ENCODE measurements at regions not wholly inside any gene's neighbourhood (a gene's known extent, or its start where the extent isn't known, plus 50 kb on each side); places are given as distances from the start of the nearest gene placed in this dataset.

DNA sequence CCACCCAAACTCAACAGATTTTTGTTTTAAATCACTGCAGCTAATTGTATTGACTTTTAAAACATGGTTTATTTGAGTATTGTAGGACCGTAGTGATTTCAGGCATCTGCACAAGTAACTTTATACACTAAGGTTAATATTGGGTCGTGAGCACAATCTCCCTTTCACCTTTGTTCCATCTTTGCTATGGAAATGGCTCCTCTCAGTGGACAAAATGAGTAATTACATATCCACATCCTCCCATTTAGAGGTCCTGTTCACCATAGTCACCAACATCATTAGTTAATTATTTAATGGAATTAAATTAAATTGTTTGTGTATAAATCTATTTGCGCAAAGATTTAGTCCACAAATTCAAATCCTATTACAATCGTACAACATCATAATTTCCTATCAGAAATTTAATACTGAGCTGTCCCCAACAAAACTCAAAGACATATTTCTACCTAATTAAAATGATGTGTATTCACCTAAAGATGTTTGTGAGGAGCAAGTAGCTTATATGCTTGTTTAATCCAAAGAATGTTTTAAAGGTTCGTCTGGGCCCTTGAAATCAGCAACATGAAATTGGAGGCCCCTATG is 173.0 kb upstream of the DAPK1 start:
- DNase-seq (ENCODE audit: low read depth in 2 of 2), result no peak

DNA sequence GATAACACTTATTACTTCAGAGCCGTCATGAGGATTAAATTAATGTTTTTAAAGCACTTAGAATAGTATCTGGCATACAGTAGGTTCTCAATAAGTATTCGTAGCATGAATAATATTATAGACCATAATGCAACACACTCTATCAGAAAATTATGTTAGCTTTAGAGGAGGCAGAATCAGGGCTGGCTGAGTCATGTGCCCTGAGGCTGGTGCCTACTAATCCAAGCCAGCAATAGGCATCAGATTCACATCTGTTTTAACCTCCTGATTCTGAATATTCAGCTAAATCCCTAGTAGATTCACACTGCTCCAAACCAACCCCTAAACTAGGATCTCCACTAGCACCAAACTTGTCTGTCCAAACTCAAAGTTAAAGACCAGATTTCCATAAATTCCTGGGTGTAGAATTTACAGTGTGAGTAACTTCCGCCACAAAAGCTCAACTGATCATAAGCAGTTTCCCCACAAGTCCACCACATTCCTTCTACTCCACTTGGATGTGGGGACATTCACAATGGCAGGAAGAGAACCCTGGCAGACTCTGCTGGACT is 170.0 kb upstream of the DAPK1 start:
- no peak for DNase-seq (ENCODE audit: low read depth in 2 of 2)

DNA sequence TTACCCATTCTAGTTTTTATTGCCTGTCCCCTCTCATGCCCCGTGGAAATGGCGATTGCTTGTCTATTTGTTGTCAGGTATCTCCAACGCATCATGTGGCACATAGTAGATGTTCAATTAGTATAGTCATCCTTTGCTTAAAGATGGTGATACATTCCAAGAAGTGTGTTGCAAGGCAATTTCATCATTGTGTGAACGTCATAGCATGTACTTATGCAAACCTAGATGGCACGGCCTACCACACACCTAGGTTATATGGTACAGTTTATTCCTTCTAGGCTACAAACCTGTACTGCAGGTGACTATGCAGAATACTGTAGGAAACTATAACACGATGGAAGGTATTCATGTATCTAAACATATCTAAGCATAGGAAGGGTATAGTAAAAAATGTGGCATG is 163.9 kb upstream of the DAPK1 start:
- DNase-seq (ENCODE audit: low read depth in 2 of 2), result no peak

DNA sequence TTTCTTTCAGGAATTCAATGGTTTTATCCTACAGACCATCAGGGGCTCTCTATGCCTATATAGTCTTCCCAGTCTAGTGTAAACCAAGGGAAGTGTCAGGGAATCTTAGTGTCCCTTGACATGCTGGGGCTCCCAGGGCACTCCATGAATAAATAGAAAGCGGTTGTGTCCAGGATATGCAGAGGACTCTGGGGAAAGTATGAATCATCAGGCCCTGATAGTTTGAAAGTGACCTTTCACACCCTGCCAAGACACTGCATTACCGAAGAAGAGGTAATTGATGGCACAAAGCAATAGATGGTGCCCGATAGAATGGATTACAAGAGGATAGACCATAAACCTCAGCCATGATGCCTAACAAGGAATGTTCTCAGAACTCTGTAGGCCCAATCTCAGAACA is 163.3 kb upstream of the DAPK1 start:
- DNase-seq (ENCODE audit: low read depth in 2 of 2), result no peak

DNA sequence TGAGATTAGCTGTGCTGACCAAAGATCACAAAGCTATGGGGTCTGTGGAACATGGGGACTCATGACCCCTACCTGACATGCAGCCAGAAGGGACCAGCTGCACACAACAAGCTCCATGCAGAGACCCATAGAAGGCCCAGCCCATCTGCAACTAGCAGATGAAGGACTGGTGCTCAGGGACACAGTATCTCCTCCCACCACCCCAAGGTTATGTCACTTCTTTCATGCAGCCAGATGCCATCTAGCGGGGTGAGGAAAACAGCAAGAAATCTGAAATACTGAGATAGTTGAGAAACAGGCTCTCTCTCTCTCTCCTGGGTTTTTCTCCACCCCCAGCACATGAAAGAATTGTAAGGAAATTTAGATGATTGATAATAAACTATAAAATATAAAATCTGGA is 161.3 kb upstream of the DAPK1 start:
- no peak for DNase-seq (ENCODE audit: low read depth in 2 of 2)

DNA sequence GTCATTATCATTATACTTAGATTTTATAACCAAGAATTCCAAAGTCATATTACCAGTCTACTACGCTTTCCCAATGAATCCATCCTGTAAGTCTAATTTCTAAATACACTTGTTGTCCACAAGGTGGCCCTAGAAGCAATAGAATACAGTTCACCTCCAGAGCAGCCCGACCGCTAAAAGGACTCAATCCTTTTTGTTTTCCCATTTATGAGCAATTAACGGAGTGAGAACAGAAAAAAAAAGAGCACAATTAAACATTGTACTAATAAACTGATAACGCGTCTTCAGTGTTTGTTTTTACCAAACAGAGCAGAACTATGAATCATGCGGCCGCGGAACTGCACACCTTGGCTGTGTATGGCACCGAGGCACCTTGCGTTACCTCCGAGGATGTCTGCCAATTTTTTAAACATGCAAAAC is 160.7 kb upstream of the DAPK1 start:
- DNase-seq (ENCODE audit: low read depth in 2 of 2), result no peak

DNA sequence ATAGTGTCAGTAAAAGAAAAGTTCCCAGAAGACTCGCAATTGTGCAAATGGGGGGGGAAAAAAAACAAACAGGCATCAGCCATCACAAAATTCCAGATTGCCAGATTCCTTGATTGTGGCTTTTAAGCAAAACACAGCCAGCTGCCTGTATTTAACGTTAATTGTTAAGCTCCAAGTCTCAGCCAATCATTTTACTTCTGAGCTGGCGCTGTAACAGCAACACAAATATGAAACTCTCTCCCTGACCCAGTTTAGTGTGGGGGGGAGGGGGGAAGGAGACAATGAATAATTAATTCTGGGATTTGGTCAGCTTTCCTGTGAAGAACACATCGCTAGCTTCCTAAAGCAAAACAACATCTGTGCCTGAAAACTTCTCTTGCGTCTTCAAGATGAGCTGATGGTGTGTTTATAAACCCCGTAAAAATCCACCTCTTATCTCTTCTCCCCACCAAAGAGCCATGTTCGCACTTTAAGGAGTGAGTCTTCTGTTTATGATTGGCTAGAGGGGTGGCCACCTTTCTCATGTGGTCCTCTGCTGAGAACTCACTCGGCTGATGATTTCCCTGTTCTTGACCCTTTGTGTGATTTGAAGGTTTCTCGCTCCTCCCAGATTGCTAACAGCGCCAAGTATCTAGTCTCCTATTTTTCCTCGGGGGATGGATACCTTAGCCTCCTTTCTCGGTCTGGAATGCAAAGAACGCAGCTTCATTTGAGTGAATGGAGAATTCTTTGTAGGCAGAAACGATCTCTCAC is 160.2 kb upstream of the DAPK1 start:
- DNase-seq (ENCODE audit: low read depth in 2 of 2), result no peak

DNA sequence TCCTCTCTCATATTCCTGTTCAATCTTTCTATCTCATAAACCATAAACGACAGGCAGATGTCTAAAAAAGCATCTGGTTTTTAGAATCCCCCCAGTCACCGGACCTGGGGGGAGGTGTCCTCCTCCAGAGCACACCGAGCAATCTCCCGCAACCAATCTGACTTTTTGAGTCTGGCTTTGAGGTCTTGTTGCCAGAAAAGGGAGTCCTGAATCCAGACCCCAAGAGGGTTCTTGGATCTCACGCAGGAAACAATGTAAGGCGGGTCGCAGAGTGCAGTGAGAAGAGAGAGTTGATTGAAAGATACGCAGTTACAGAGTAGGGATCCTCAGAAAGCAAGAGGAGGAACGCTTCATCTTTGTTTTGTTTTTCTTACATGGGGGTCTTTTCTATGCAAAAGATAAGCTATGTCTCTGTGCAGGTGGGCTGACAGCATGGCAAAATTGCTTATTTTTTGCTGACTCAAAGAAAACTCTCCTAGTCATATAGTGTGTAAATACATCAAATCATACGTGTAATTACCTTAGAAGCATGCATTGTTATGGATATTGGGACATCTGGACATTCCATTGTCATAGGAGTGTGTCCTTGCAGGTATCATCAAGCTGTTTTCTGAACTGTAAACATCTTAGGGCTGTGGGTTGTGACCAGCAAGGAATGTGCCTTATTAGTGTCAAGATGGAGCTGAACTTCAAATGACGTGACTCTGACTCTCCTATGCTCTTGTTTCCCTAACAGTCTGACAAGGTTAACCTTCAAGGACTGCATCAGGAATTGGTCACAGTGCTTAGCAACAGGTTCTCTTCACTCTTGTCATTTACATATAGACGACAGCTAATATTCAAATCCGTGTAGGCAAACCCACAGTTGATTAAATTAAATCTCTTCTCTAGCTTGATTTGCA is 159.3 kb upstream of the DAPK1 start:
- no peak for DNase-seq (ENCODE audit: low read depth in 2 of 2)

DNA sequence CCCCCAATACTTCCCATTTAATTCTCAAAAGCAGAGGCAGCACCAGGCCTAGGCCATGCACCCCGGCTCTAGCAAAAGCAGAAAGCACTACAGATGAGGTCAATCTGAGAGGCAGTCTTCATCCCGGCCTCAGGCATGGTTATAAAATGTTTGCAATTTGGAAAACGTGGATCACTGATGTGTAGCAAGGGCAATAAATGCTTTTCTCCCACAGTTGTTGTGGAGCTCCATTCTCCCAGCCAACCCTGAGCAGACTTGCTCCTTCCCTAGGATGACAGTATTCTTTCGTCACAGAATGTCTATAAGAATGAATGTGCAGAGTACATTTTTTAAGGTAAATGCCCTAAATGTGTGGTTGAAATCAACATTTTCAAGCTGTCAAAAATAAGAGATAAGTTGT is 157.3 kb upstream of the DAPK1 start:
- DNase-seq (ENCODE audit: low read depth in 2 of 2), result no peak

DNA sequence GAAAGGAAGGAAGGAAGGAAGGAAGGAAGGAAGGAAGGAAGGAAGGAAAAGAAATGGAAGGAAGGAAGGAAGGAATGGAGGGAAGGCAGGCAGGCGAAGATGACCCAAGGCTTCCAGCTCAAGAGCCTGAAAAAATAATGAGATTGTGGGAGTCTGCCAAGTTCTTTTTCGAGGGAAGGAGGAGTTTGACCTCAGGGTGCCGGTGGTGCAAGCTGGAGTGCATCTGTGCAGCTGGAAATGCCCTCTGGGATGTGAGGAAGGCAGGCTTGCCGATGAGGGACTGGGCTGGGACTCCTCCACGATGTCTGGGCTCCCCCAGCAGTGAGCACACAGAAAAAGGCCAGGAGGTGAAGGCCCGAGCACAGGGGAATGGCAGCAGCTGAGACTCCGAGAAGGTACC is 154.9 kb upstream of the DAPK1 start:
- no peak for DNase-seq (ENCODE audit: low read depth in 2 of 2)

DNA sequence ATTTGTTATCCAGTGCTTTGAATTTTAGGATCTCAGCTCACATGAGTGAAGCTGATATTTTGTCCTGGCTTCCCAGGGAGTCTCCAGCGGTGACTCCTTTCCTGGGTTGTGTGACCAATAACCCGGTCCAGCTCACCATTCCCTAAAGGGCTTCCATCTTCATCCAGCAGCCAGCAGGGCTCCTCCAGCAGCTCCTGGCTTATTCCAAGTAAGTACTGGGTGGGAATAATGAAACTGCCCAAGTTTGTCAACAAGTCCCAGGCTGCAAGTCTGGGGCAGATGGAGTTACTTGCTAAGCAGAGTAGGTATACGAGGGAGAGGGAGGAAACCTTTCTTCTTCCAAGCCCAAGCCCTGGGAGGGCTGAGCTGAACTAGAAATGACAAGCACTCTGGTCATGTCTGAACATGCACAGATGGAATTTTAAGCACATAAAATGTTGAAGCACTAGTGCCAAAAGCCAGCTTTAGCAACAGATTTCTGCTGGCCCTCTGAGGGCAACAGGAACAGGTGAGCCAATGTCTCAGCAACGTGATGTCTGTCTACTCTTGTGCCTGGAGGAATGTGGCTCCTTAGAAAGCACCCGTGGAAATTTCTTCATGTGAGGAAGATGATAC is 153.7 kb upstream of the DAPK1 start:
- no peak for DNase-seq (ENCODE audit: low read depth in 2 of 2)

DNA sequence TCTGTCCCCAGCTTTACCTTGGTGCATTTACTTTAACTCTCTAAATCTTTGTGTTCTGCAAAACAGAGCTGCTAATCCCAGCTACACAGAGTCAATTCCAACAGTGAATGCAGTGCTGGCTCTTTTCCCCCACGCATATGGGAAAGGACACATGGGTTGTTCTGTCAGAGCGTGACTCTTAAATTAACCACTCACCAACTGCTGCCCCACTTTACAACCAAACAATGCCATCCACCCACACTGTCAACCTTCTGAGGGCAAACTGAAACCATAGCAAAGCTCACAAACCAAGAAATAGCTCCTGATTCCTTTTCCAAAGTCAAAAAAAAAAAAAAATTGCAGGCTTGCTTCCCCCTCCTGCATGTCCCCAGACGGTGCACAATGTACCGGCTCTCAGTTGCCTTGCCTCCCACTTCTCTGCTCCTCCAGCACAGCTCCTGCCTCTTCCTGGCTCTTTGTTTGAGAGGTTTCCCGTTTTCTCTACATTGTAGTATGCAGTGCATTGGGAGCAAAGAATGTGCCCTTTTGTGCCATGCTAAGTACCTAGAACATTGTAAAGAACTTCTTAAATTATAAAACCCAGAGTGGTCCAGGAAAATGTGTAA is 151.5 kb upstream of the DAPK1 start:
- no peak for DNase-seq (ENCODE audit: low read depth in 2 of 2)

DNA sequence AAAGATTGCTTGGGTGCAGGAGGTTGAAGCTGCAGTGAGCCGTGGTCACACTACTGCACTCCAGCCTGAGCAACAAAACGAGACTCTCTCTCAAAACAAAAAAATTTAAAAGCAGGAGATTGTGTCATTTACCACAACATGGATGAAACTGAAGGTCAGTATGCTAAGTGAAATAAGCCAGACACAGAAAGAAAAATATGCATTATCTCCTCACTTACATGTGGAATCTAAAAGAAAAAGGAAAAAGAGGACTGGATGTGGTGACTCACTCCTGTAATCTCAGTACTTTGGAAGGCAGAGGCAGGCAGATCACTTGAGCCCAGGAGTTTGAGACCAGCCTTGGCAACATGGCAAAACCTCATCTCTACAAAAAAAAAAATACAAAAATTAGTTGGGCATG is 146.8 kb upstream of the DAPK1 start:
- DNase-seq (ENCODE audit: low read depth in 2 of 2), result no peak

DNA sequence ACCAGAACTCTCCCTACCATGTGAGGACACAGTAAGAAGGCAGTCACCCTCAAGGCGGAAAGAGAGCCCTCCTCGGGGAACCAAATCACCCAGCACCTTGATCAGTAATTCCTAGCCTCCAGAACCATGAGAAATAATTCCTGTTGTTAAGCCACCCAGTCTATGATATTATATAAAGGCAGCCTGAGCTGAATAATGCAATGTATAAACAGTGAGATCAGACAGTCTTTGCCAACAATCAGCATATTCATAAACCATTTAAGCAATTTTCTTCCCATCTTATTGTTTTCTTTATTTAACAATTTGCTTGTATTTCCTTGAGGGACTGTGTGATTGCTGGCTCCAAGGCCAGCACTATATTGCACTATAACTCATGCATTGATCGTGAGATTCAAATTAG is 144.4 kb upstream of the DAPK1 start:
- DNase-seq (ENCODE audit: low read depth in 2 of 2), result no peak

DNA sequence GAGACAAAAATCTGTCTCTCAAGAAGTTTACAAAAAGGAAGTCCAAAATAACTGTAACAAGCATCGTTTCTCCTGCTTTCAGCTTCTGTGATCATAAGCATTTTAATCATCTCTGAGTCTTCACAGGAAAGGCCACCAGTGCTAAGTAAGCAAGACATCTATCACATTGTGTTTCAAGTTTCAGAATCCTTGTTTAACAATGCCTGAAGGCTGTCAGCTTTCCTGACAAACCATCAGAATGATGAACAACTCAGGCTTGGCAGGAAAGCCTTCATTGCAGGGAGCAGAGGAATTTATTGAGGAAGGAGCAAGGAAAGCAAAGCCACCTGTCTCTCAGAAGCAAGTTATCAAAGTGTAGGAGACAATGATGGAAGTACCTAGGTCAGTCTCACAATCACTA is 143.5 kb upstream of the DAPK1 start:
- DNase-seq (ENCODE audit: low read depth in 2 of 2), result no peak

DNA sequence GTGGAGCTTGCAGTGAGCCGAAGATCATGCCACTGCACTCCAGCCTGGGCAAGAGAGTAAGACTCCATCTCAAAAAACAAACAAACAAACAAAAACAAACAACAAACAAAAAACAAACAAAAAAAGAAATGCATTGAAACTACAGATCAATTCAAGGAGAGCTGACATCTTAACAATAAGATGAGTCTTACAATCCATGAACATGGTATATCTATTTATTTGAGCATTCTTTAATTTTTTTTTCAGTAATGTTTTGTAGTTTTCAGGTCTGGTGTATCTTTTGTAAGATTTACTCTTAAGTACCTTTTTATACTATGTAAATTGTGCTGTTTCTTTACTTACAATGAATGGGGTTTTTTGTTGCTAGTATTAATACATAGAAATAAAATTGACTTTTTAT is 140.1 kb upstream of the DAPK1 start:
- DNase-seq (ENCODE audit: low read depth in 2 of 2), result no peak

DNA sequence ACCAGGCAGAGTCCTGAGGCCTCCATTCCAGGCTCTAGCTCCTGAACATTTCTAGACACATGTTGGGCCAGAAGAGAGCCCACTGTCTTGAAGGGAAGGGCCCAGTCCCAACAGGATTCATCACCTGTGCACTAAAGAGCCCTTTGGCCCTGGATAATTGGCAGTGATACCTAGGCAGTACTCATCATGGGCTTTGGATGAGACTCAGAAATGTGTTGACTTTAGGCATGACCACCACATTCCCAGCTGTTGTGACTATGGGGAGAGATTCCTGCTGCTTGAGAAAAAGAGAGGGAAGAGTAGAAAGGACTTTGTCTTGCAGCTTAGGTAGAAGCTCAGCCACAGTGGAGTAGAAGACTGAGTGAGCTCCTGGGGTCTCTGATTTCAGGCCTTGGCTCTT is 138.4 kb upstream of the DAPK1 start:
- no peak for DNase-seq (ENCODE audit: low read depth in 2 of 2)

DNA sequence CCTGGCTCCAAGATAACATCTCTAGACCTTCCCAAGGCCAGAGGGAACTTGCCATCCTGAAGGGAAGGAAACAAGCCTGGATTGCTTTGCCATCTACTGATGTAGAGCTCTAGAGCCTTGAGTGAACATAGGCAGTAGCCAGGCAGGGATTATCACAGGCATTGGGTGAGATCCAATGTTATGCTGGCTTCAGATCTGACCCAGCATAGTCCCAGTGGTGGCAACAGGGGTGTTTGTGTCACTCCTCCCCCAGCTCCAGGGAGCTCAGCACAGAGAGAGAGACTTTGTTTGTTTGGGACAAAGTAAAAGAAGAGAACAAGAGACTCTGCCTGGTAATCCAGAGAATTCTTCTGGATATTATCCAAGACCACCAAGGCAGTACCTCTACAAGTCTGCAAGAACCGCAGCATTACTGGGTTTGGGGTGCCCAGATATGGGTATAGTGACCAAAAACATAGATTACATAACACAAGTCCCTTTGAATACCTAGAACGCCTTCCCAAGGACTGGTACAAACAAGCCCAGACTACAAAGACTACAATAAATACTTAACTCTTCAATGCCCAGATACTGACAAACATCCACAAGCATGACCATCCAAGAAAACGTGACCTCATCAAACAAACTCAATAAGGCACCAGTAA is 137.6 kb upstream of the DAPK1 start:
- DNase-seq (ENCODE audit: low read depth in 2 of 2), result no peak

DNA sequence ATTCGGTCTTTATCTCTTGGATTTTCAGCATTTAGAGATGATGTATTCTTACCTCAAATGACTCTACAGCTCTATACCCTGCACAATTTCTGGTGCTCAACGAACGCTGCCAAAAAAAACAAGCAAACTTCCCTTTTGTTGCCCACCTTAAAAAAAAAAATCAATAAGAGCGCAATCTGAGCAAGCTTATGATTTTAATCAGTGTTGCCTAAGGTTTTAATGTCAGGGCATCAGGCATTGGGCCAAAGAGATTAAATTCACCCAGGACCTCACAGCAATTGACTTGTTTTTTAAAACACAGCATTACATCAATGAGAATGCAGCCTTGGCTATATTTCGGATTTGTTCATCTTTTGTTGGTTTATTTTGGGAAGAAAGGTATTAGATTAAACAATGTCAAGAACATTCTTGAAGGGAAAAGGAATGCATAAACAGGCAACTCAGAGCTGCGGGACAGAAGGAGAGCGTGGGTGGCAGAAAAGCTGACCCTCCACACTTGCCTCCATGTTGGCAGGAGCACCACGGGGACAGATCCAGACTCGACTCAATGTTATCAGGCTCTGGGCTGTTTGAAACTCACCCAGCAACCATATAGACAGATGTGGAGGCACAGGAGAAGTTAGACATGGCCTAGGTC is 127.5 kb upstream of the DAPK1 start:
- DNase-seq (ENCODE audit: low read depth in 2 of 2), result no peak

DNA sequence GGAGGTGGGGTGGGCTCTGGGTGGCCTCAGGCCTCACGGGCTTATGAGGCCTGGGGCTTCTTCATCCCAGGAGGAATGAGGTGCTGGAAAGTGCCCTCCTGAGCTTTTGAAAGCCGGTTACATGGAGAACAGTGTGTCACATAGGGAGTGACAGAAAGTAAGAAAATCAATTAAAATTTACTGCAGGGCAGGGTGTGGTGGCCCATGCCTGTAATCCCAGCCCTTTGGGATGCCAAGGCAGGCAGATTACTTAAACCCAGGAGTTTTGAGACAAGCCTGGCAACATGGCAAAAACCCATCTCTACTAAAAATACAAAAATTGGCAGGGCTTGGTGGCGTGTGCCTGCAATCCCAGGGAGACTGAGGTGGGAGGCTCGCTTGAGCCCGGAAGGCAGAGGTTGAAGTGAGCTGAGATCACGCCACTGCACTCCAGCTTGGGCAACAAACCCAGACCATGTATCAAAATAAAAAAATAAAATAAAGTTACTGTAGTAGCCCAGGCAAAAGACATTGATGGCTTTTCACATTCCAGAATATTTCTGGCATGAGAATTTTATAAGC is 125.8 kb upstream of the DAPK1 start:
- no peak for DNase-seq (ENCODE audit: low read depth in 2 of 2)

Data from stimulated activated CD8-positive, alpha-beta memory T cell treated with anti-CD3 and anti-CD28 coated beads, Interleukin-7, amount 100 ng/mL, for 4 hours (primary cell).